Right kidney (tissue), 1 donor: ENCODE measurements at regions not wholly inside any gene's neighbourhood (a gene's known extent, or its start where the extent isn't known, plus 50 kb on each side); places are given as distances from the start of the nearest gene placed in this dataset.
A peak's percentile ranks its signal among the peaks of the same experiment; 100 is the strongest.

Experiments used
- DNase-seq: peaks from one replicate; pipeline ENCODE4 v3.0.0-alpha.2; 2016

GRCh38 chr10:111131168-111131799 lies 54.5 kb downstream of the ADRA2A start:
- DNase-seq = no peak

- DNase-seq = no peak
Measured at GRCh38 chr10:111137007-111137406, 60.2 kb downstream of the ADRA2A start.

DNA sequence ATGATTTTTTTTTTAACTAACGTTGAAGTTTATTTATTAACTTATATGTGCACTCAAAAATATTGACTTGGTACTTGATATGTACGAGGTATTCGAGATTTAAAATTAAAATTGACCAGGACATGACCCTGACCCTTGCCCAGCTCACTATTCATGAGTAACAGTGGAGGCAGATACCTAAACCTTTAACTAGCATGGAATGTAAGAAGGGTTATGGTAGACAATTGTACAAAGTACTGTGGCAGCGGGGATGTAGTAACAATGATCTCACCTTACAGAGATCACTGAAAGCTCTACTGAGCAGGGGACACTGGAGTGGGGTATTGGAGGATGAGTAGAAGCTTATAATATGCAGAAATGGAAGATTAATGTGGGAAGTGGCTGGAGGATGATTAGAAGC lies 60.8 kb downstream of the ADRA2A start:
- DNase-seq = no peak

GRCh38 chr10:111138544-111138943 lies 61.7 kb downstream of the ADRA2A start:
- DNase-seq = no peak

GRCh38 chr10:111139567-111139966 lies 62.7 kb downstream of the ADRA2A start:
- no peak for DNase-seq

DNA sequence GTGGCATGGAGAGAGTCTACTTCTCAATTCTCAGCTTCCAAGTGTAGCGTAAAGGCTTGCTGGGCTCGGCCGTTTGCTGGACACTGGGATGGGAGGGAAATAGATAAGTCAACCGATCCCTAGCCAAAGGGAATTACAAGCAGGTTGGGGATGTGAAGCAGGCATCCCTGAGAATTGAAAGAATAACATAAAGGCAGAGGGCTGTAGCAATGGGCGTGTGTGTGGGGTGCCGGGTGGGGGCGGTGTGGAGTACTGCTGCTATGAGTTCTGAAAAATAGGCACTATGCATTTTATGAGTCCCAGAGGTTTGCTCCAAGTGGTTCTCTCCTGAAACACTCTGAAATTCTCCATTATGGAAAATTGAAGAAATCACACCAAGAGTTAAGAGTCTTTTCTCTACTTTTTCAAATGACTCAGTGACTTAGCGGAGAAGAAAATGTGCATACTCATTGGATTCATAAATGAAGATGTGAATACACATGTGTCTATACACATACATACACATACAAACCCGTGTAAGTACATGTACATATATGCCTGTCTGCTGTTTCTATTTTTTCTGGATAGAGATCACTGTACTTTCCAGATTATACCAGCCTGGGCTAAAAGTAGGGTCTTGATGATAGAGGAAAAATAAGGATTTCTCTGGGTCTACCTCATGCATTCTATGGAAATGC lies 65.4 kb downstream of the ADRA2A start:
- DNase-seq = no peak

- no peak for DNase-seq
Measured at GRCh38 chr10:111146025-111146640, 69.3 kb downstream of the ADRA2A start.

DNA sequence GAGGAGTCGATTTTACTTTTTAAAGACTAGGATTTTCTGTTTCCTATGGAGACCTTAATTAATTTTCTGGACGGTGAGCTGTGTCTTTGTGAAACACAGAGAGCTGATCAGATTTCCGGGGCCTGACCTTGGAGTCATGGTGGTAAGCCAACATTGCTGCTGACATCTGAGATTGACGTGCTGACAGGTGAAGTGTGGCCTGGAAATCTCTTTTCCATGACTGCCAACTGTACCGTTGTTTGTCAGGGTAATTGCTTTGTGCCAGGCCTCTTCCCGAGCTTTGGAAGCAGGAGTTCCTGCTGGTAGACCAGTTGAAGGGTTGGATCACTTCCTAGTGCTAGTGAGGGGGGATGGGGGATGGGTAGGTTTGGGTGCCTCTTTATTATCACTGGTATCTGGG lies 71.2 kb downstream of the ADRA2A start:
- DNase-seq = no peak

- DNase-seq = no peak
Measured at GRCh38 chr10:111148440-111148839, 71.6 kb downstream of the ADRA2A start.

DNA sequence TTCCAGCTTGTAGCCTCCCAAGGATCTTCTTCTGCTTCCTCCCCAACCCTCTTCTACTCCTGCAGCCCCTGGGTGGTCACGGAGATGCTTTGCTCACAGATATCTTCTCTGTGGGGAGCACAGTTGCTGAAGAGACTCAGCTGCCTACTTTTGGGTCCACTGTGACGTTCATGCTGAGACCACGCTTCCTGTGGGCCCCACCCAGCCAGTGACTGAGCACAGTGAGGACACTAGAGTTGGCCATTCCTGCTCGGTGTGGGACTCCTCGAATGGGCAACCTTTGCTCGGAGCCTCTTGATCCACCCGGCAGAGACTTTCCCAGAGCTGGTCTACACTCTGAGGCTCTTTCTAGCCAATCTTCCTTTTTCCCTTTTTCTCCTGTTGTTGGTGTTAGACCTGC lies 73.9 kb downstream of the ADRA2A start:
- DNase-seq = no peak

DNA sequence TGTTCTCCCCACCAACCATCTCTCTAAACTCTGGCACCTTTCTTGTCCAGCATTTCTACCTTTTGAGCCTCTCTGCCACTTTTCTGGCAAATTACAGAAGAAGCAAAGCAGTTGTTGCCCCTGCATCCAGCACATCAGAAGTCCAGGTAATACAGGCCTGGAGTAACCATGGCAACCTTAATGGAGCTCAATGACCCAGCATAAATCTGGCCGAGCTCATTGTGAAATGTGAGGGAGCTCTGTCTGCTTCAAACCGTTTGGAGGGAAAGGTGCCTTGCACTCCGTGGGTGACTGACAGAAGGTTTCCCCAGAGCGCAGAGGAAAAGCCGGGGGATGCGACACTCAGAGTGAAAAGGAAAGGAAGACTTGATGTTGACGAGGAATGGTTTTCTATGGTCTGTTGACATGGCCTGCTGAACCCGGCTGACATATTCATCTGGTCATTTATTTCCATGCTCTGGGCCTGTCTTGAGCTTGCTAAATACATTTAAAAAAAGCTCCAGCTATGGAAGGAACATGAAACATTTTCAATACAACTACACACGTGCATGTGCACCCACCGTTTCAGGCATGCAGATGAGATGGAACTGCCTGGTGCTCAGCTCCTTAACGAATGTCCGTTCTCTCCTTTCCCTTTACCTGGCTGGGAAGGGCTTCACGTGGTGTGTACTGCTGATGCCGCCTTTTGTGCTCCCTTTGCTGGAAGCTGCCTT lies 74.9 kb downstream of the ADRA2A start:
- peak; percentile 5 for DNase-seq

DNA sequence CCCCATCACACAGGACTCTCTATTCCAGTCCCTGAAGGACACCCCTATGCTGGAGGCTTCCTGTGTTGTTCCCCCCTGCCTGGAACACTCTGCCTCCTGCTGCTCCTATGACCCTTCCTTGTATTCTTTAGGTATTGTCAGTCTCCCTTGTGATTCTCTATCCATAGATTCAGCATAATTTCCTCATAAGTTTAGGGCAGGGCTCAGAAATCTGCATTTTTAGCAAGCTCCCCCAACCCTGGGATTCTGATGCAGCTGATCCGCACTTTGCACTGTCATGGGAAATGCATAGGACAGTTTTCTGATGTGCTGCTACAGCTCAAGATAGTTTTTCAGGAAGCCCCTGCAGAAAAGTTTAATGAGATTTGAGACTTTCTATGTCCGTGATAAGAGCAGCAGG lies 79.9 kb downstream of the ADRA2A start:
- no peak for DNase-seq

- no peak for DNase-seq
Measured at GRCh38 chr10:111158595-111158994, 81.8 kb downstream of the ADRA2A start.

DNA sequence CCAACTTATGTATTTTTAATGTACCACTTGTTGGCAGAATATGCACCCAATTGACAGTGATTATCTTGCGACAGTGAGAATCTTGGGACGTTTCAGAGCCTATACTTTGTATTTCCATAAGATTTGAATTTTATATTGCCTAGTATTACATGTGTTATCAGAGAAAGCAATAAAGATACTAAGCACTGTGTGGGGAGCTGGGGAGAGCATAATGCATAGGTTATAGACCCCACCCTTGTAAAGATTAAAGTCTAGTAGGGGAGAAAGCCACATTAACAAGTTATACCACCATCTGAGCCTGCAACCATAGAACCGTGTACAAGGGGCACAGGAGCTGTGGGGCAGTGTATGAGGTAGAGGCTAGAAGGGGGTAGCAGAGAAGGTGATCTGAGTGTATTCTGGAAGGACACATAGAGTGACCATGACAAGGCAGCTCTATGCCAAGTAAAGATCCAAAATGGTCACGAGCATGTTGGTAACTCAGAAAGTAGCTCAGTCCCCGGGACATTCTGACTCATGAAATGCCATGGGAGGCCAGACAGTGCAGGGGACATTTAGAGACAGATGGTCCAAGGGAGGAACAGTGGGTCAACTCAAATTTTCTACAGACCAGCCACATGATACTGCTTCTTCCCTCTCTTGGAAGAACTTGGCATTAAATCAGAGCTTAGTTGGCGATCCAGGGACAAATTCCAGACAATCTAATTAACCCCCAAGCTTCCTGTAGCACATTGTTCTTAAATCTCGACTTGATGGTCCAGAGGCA lies 84.5 kb downstream of the ADRA2A start:
- DNase-seq = no peak

GRCh38 chr10:111171183-111171582 lies 94.4 kb downstream of the ADRA2A start:
- DNase-seq = no peak

GRCh38 chr10:111175787-111176186 lies 99.0 kb downstream of the ADRA2A start:
- no peak for DNase-seq

DNA sequence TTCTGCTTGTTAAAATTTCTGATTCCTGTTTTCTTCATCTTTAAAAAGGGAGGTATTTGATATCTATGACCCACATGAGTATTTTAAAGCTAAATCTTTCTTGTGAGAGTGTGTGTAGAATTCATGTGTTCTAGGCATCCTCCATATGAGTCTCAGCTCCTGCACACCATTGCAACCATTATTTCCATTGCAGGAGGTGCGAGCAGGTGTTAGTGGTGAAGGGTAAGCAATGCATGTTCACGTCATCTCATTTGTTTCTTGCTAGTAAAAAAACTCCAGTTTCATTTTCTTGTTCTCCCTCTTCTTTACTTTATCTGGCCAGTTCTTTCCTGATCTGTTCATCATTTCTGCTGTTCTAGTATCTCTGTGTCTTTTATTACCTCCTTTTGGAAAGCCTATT lies 100.5 kb downstream of the ADRA2A start:
- DNase-seq = no peak

DNA sequence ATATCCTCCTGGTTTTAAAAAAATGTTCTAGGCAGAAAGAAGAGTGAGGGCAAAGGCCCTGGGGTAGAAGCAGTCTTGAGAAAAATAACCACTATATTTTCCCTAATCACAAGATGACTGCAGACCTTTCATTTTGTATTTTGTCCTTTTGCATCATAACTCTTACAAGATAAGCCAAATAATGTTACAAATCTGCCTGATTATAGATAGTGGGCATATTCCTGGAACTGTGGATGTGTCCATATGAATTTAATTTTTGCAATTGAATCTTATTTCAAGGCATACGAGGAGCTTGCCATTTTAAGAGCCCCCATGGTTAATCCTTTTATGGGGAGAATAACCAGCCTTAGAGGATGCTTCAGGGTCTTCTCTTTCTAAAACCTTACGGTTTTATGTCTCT lies 102.7 kb downstream of the ADRA2A start:
- DNase-seq = no peak

DNA sequence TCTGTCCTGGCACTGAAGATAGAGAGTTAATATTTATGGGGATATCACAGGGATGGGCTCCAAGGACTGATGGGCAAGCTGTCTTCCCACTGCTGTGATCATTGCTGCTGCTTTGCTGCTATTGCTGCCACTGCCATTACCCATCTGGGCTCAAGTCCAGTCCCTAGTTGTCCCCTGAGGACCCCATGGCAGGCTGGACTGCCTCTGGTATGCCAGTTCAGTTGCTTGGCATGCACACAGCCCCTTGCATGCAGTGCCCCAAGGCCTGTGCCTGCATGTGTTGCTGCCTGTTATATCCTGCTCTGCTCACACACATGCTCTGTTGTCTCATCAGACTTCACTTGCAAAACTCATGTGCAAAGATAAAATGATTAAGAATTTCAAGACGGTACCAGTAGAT lies 109.5 kb downstream of the ADRA2A start:
- no peak for DNase-seq

DNA sequence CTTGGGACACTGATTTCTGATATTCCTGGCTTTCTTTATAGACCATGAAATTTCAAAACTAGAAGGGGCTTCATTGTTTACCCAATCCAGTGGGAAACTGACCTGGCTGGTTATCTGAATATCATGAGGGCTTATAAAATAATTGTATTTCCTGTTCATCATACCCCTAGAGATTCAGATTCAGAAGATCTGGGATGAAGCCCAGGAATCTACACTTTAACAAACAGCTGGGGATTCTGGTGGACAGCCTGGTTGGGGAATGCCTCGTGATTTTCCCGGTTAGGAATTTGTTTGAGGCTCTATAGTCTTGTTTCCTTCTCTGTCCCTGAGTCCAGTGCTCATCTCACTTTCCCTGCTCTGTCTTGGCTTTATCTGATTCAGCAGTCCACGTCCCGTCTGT lies 110.3 kb downstream of the ADRA2A start:
- no peak for DNase-seq

DNA sequence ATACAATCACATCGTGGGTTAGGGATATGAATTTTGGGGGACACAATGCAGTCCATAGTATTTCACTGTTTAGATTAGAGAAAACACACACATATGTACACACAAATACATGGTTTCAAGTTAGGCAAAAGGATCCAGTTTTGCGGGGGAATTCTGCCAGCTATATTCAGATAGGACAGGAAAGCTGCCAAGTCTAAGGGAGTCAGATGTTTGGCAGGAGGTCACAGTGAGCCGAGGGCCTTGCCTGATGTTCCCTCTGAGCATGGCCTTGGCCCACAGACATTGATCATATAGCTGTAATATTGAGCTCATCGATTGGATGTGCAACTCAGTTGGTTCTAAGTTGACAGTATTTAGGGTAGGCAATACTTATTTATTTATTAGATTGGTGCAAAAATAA lies 122.8 kb downstream of the ADRA2A start:
- DNase-seq = no peak

- DNase-seq = no peak
Measured at GRCh38 chr10:111200505-111201186, 123.8 kb downstream of the ADRA2A start.
